Neural cell (in vitro differentiated cells): ENCODE measurements at regions not wholly inside any gene's neighbourhood (a gene's known extent, or its start where the extent isn't known, plus 50 kb on each side); places are given as distances from the start of the nearest gene placed in this dataset.
A peak's percentile ranks its signal among the peaks of the same experiment; 100 is the strongest.

Experiments
- H2AFZ ChIP-seq: fragments of 200-600, 300-800 bp; sonication (generic), shearing (Covaris generic); 2 replicates; pipeline ENCODE4 v1.6.0; 2014; ENCODE audit warnings: low read depth, mild to moderate bottlenecking, antibody characterized with exemption, low read length, moderate library complexity
- H3F3A ChIP-seq: fragments of 200-600 bp; shearing (Covaris generic); 2 replicates; pipeline ENCODE4 v1.6.1; 2016; ENCODE audit warnings: mild to moderate bottlenecking, moderate library complexity, mixed read lengths, antibody characterized with exemption, low read length; ENCODE audit not compliant: insufficient read depth, poor library complexity, severe bottlenecking
- H3K27ac ChIP-seq: fragments of 200-600, 300-800 bp; sonication (generic), shearing (Covaris generic); 2 replicates; pipeline ENCODE4 v1.5.1; 2014; ENCODE audit warnings: mild to moderate bottlenecking, low read length, moderate library complexity
- H3K27me3 ChIP-seq: fragments of 300-800, 200-600 bp; sonication (generic), shearing (Covaris generic); 2 replicates; pipeline ENCODE4 v1.6.0; 2014; ENCODE audit warnings: mild to moderate bottlenecking, low read depth, low read length, moderate library complexity; ENCODE audit not compliant: insufficient read depth
- H3K36me3 ChIP-seq: fragments of 300-800, 200-600 bp; sonication (generic), shearing (Covaris generic); 2 replicates; pipeline ENCODE4 v1.5.1; 2014; ENCODE audit warnings: mild to moderate bottlenecking, antibody characterized with exemption, low read length, moderate library complexity; ENCODE audit not compliant: insufficient read depth
- H3K4me2 ChIP-seq: fragments of 300-800, 200-600 bp; sonication (generic), shearing (Covaris generic); 2 replicates; pipeline ENCODE4 v1.6.0; 2014; ENCODE audit warnings: mild to moderate bottlenecking, low read length
- H3K4me3 ChIP-seq: fragments of 300-800, 200-600 bp; sonication (generic), shearing (Covaris generic); 2 replicates; pipeline ENCODE4 v1.5.1; 2014; ENCODE audit warnings: mild to moderate bottlenecking, low read length, moderate library complexity
- H3K79me2 ChIP-seq: fragments of 200-600 bp; shearing (Covaris generic); replicated peaks from 2 replicates; pipeline ENCODE4 v1.6.0; 2014; ENCODE audit warnings: mild to moderate bottlenecking, low read length, moderate library complexity; ENCODE audit not compliant: insufficient read depth
- H3K9ac ChIP-seq: fragments of 300-800, 200-600 bp; sonication (generic), shearing (Covaris generic); 2 replicates; pipeline ENCODE4 v1.6.1; 2016; ENCODE audit warnings: mild to moderate bottlenecking, low read length, mixed read lengths
- H3K9me2 ChIP-seq: fragments of 200-600 bp; shearing (Covaris generic); 2 replicates; pipeline ENCODE4 v1.6.1; 2016; ENCODE audit warnings: mild to moderate bottlenecking, low read length, mixed read lengths; ENCODE audit not compliant: insufficient read depth
- H3K9me3 ChIP-seq: fragments of 200-600, 300-800 bp; sonication (generic), shearing (Covaris generic); 2 replicates; pipeline ENCODE4 v1.6.1; 2016; ENCODE audit warnings: mild to moderate bottlenecking, mixed run types, low read length, moderate library complexity, mixed read lengths
- H4K20me1 ChIP-seq: fragments of 200-600 bp; shearing (Covaris generic); 2 replicates; pipeline ENCODE4 v1.6.1; 2016; ENCODE audit warnings: mild to moderate bottlenecking, mixed run types; ENCODE audit not compliant: insufficient read depth
- EP300 ChIP-seq: fragments of 450-650 bp; conservative IDR thresholded peaks from 2 replicates; pipeline ENCODE4 v1.6.1; 2014; ENCODE audit warnings: antibody characterized with exemption, mild to moderate bottlenecking, moderate library complexity; ENCODE audit not compliant: poor library complexity, severe bottlenecking
- EZH2 ChIP-seq: fragments of 200-600, 300-800 bp; shearing (Covaris generic), sonication (generic); IDR thresholded peaks from 2 replicates; pipeline ENCODE4 v1.6.1; 2014; ENCODE audit warnings: antibody characterized with exemption, low read length, borderline replicate concordance, mild to moderate bottlenecking; ENCODE audit not compliant: insufficient read depth, poor library complexity, severe bottlenecking
- MXI1 ChIP-seq: fragments of 450-650 bp; conservative IDR thresholded peaks from 2 replicates; pipeline ENCODE4 v1.6.1; 2014; ENCODE audit warnings: antibody characterized with exemption, mild to moderate bottlenecking; ENCODE audit not compliant: poor library complexity, severe bottlenecking
- POLR2AphosphoS5 ChIP-seq: IDR thresholded peaks from 2 replicates; pipeline ENCODE4 v1.6.1; 2012
- RAD21 ChIP-seq: fragments of 450-650 bp; conservative IDR thresholded peaks from 2 replicates; pipeline ENCODE4 v1.6.1; 2014; ENCODE audit warnings: antibody characterized with exemption, mild to moderate bottlenecking, moderate library complexity
- SMC3 ChIP-seq: fragments of 450-650 bp; conservative IDR thresholded peaks from 2 replicates; pipeline ENCODE4 v1.6.1; 2014; ENCODE audit warnings: antibody characterized with exemption, mild to moderate bottlenecking, moderate library complexity; ENCODE audit not compliant: poor library complexity
- TAF1 ChIP-seq: IDR thresholded peaks from 2 replicates; pipeline ENCODE4 v1.6.1; 2012; ENCODE audit warnings: low read depth
- TF ChIP-seq, protein P1 (sequence below): fragments of 450-650 bp; IDR thresholded peaks from 2 replicates; pipeline ENCODE4 v1.5.1; 2014; ENCODE audit warnings: antibody characterized with exemption, mild to moderate bottlenecking, moderate library complexity; ENCODE audit not compliant: poor library complexity, severe bottlenecking
- TF ChIP-seq, protein P2 (sequence below): IDR thresholded peaks from 2 replicates; pipeline ENCODE4 v1.6.1; 2012; ENCODE audit warnings: borderline replicate concordance

DNA sequence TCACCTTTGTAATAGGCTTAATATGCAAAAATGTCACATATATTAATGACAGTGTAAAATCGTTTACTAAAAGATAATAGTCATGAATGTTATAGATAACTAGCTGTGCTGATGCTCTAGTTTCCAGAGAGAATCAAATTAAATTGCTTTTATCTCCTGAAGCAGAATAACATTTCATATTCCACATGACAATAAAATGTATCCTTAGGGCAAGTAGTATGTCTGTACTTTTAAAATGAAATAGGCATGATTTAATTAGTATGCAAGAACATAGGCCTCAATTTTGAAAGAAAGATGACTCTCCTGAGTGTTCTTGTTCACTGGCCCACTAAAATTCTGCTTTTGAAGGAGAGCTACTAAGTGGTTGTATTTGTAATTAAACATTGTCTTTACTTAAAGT is 1027.0 kb downstream of the ARAP2 start:
- no peak overlapping the region for H2AFZ ChIP-seq
- no peaks in the 10 kb centered on the region for H3K36me3 ChIP-seq
- TF ChIP-seq EZH2 (no peak), TAF1 (no peak), SMC3 (no peak), EP300 (no peak), MXI1 (no peak), RAD21 (no peak), POLR2AphosphoS5 (no peak)
- TF ChIP-seq, protein P1, sequence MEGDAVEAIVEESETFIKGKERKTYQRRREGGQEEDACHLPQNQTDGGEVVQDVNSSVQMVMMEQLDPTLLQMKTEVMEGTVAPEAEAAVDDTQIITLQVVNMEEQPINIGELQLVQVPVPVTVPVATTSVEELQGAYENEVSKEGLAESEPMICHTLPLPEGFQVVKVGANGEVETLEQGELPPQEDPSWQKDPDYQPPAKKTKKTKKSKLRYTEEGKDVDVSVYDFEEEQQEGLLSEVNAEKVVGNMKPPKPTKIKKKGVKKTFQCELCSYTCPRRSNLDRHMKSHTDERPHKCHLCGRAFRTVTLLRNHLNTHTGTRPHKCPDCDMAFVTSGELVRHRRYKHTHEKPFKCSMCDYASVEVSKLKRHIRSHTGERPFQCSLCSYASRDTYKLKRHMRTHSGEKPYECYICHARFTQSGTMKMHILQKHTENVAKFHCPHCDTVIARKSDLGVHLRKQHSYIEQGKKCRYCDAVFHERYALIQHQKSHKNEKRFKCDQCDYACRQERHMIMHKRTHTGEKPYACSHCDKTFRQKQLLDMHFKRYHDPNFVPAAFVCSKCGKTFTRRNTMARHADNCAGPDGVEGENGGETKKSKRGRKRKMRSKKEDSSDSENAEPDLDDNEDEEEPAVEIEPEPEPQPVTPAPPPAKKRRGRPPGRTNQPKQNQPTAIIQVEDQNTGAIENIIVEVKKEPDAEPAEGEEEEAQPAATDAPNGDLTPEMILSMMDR, result no peak
- TF ChIP-seq, protein P2, sequence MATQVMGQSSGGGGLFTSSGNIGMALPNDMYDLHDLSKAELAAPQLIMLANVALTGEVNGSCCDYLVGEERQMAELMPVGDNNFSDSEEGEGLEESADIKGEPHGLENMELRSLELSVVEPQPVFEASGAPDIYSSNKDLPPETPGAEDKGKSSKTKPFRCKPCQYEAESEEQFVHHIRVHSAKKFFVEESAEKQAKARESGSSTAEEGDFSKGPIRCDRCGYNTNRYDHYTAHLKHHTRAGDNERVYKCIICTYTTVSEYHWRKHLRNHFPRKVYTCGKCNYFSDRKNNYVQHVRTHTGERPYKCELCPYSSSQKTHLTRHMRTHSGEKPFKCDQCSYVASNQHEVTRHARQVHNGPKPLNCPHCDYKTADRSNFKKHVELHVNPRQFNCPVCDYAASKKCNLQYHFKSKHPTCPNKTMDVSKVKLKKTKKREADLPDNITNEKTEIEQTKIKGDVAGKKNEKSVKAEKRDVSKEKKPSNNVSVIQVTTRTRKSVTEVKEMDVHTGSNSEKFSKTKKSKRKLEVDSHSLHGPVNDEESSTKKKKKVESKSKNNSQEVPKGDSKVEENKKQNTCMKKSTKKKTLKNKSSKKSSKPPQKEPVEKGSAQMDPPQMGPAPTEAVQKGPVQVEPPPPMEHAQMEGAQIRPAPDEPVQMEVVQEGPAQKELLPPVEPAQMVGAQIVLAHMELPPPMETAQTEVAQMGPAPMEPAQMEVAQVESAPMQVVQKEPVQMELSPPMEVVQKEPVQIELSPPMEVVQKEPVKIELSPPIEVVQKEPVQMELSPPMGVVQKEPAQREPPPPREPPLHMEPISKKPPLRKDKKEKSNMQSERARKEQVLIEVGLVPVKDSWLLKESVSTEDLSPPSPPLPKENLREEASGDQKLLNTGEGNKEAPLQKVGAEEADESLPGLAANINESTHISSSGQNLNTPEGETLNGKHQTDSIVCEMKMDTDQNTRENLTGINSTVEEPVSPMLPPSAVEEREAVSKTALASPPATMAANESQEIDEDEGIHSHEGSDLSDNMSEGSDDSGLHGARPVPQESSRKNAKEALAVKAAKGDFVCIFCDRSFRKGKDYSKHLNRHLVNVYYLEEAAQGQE, result no peak
- H3K79me2 ChIP-seq, result no peaks in the 10 kb centered on the region
- H3K4me2 ChIP-seq, result no peak overlapping the region
- H3K9me3 ChIP-seq, result no peaks in the 10 kb centered on the region
- no peak overlapping the region for H3K9ac ChIP-seq
- no peak overlapping the region for H3K4me3 ChIP-seq
- H3K9me2 ChIP-seq, result no peaks in the 10 kb centered on the region
- no peaks in the 10 kb centered on the region for H3K27me3 ChIP-seq
- H3K27ac ChIP-seq, result no peak overlapping the region
- no peaks in the 10 kb centered on the region for H3F3A ChIP-seq
- H4K20me1 ChIP-seq, result no peaks in the 10 kb centered on the region

DNA sequence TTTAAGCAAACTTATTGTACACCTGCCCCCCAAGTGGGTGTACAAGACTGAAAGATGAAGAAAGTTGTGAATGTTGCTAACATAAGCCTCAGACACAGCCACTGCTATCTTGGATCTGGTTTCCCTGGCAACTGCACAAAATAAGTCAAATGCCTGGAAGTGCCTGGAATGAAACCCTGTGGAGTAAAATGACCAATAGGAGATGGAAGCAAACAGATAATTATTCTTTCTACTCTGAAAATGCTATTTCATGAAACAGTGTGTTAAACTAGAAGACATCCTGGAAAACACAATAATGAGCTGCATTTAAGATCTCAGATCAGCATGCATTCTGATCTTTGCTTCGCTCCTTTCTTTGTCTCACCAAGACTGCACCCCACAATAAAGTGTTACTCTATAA is 1016.0 kb downstream of the ARAP2 start:
- H3K9ac ChIP-seq, result no peak overlapping the region
- no peak overlapping the region for H3K4me2 ChIP-seq
- TF ChIP-seq EP300 (peak; percentile 45), SMC3 (no peak), POLR2AphosphoS5 (peak; percentile 65), RAD21 (no peak), TAF1 (no peak), MXI1 (no peak), EZH2 (no peak)
- TF ChIP-seq, protein P2, result peak; percentile 63
- TF ChIP-seq, protein P1, result no peak
- no peak overlapping the region for H3K4me3 ChIP-seq
- no peak overlapping the region for H2AFZ ChIP-seq
- no peaks in the 10 kb centered on the region for H3K27me3 ChIP-seq
- peak overlapping the region; percentile 25 for H3K27ac ChIP-seq
- H3K36me3 ChIP-seq, result no peaks in the 10 kb centered on the region
- peaks cover 3% of the 10 kb centered on the region for H3F3A ChIP-seq
- no peaks in the 10 kb centered on the region for H4K20me1 ChIP-seq
- no peaks in the 10 kb centered on the region for H3K9me2 ChIP-seq
- H3K9me3 ChIP-seq, result no peaks in the 10 kb centered on the region
- H3K79me2 ChIP-seq, result no peaks in the 10 kb centered on the region
